ENCODE measurements at regions not wholly inside any gene's neighbourhood (a gene's known extent, or its start where the extent isn't known, plus 50 kb on each side); places are given as distances from the start of the nearest gene placed in this dataset.

GRCh38 chr9:121598167-121598964 is 53.1 kb upstream of the DAB2IP start:
- DNase-seq (peak; percentile 68 to 90 (median 86)), ATAC-seq (peak; percentile 75)
- Histone ChIP-seq H3K27me3 (peaks cover 9 to 53% of the 10 kb centered on the region in 2 donors), H3K4me3 (peak overlapping the region; percentile 48 to 60), H3K27ac (peak overlapping the region; percentile 63 to 79), H3K36me3 (no peaks in the 10 kb centered on the region), H3K9me3 (no peaks in the 10 kb centered on the region), H3K4me1 (peaks cover 13 to 32% of the 10 kb centered on the region in 2 donors)
- peak in 1 of 2 donors; percentile 9 for TF ChIP-seq CTCF (IDR thresholded peaks at IDR 0.05)
- intact Hi-C loops (cut with DNase I) = no loop called here

DNA sequence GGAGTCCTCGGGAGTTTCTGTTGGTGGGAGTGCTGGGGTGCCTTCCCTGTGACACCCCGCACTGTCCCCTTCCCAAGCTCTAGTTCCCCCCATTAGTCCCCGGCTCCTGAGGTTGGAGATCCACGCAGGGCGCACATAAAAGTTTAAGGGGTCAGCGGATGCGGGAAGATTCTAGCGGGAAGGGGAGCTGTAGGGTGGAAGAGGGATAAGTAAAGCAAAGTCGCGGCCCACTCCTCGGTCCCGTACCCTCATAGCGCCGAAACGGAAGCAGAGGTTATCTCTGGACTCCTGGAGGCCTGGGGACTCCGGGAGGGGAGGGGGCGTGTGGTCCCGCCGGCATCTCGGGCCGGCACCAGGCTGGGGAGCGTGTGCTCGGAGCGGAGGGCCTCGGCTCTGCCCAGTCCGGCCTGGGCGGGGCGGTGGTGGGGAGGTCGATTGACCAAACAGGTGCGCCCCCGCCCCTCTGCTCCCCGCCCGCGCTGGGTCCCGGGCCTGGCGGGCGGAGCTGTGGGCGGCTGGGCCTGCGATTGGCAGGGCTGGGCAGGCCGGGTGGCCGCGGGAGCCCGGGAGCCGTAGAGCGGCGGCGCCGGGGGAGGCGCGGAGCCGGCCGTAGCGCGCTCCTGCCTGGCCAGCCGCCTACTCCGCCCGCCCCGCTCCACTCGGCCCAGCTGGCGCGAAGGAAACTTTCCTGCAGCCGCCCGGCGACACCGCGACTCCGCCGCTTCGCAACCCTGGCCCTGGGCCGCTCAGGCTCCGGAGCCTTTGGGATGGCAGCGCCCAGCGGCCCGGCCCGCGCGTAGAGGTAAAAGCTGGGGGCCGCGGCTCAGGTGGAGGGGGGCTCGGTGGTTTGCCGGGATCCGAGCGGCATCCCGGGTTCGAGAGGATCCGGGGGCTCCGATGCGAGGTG is 52.2 kb upstream of the DAB2IP start:
- intact Hi-C loops (cut with DNase I) = no loop called here
- no peak for TF ChIP-seq CTCF (IDR thresholded peaks at IDR 0.05)
- peak overlapping the region; percentile 63 to 79 for H3K27ac ChIP-seq

GRCh38 chr9:121599872-121600585 is 51.4 kb upstream of the DAB2IP start:
- no peak for TF ChIP-seq CTCF (IDR thresholded peaks at IDR 0.05)
- no peak overlapping the region for H3K27ac ChIP-seq
- intact Hi-C loops (cut with DNase I) = loop anchor here in 1 of 2 donors (10.0 kb wide), 1 partner anchor 45 kb away; no protein-coding TSS in a partner anchor

More for the DNA sequence above, 52.2 kb upstream of the DAB2IP start:
- ATAC-seq = peak; percentile 93
- Histone ChIP-seq H3K9me3 (no peaks in the 10 kb centered on the region), H3K4me3 (peak overlapping the region; percentile 48 to 60), H3K36me3 (no peaks in the 10 kb centered on the region), H3K4me1 (peaks cover 15 to 39% of the 10 kb centered on the region in 2 donors), H3K27me3 (peaks cover 9 to 53% of the 10 kb centered on the region in 2 donors)
- peak in 3 of 4 donors; percentile 71 to 93 (median 86) for DNase-seq

GRCh38 chr9:121601194-121601593 is 50.2 kb upstream of the DAB2IP start:
- H3K27ac ChIP-seq = no peak overlapping the region
- ATAC-seq (no peak), DNase-seq (no peak)
- intact Hi-C loops (cut with DNase I) = loop anchor here in 1 of 2 donors (10.0 kb wide), 1 partner anchor 46 kb away; no protein-coding TSS in a partner anchor
- H3K36me3 ChIP-seq = no peaks in the 10 kb centered on the region
- TF ChIP-seq CTCF (IDR thresholded peaks at IDR 0.05) = no peak
- H3K27me3 ChIP-seq = peaks cover 9 to 48% of the 10 kb centered on the region in 2 donors
- no peaks in the 10 kb centered on the region for H3K9me3 ChIP-seq
- no peak overlapping the region for H3K4me3 ChIP-seq
- H3K4me1 ChIP-seq = peaks cover 21 to 46% of the 10 kb centered on the region in 2 donors

More at GRCh38 chr9:121599872-121600585, 51.4 kb upstream of the DAB2IP start:
- Histone ChIP-seq H3K4me1 (peaks cover 21 to 46% of the 10 kb centered on the region in 2 donors), H3K4me3 (peak overlapping the region; percentile 48 to 60), H3K36me3 (no peaks in the 10 kb centered on the region), H3K27me3 (peaks cover 9 to 53% of the 10 kb centered on the region in 2 donors), H3K9me3 (no peaks in the 10 kb centered on the region)
- ATAC-seq (peak; percentile 1), DNase-seq (no peak)

Data from left lung (tissue), 4 donors.